ENCODE measurements at regions not wholly inside any gene's neighbourhood (a gene's known extent, or its start where the extent isn't known, plus 50 kb on each side); places are given as distances from the start of the nearest gene placed in this dataset.

DNA sequence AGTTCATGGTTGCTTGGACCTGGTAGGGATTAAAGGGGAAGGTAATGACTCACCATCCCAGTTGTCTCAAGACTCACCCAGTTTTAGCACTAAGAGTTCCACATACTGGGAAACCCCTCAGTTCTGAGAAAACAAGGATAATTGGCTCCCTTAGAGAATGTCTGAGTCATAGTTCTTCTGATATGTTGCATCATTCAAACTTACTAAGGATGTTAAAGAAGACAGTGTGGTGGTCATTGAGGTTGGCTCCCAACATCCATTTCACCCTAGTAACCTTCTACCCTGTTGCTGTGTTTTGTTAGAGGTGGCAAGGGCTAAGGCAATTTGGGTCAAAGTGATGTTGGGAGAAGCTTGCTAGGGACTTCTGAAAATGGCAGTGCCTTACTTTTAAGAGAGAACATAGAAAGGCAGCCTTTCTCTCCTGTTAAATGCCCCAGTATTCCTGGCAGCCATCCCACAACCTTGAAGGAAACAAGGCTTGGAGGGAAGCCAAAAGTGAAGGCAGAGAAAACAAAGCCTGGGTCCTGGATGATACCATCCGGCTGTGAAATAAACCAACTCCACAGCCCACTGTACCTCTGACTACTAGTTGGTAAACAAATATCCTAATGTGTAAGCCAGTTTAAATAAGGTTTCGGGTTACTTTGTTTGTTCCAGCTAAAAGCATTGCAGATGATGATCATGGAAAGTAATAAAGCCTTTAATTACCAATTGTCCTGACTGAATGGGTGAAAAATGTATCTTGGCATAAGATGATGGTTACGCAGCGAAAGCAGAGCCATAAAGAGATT, 80.4 kb upstream of the ADAMTSL1 start:
- peak overlapping the region in 1 of 2 experiments; percentile 41 for H3K4me3 ChIP-seq (ENCODE audit: insufficient read depth in 1 of 2, low read depth in 1 of 2, low read length in 2 of 2)
- no peak overlapping the region for H3K18ac ChIP-seq (ENCODE audit: low read depth in 1 of 2, low read length in 2 of 2)
- peak overlapping the region; percentile 67 for H3K27ac ChIP-seq (ENCODE audit: low read length, poor library complexity, severe bottlenecking)
- H2BK120ac ChIP-seq (ENCODE audit: low read depth, low read length): no peak overlapping the region
- H4K8ac ChIP-seq (ENCODE audit: low read length): no peak overlapping the region
- H3K27me3 ChIP-seq (ENCODE audit: control insufficient read depth in 1 of 2, insufficient read depth in 1 of 2, low read length in 2 of 2): no peaks in the 10 kb centered on the region
- H3K79me1 ChIP-seq (replicated peaks; ENCODE audit: low read length, poor library complexity, severe bottlenecking): no peaks in the 10 kb centered on the region
- no peak overlapping the region for H3K14ac ChIP-seq (ENCODE audit: low read length in 2 of 2)
- peak; percentile 92 for DNase-seq
- H2BK12ac ChIP-seq (ENCODE audit: low read length in 2 of 2): no peak overlapping the region
- no peaks in the 10 kb centered on the region for H3K36me3 ChIP-seq (ENCODE audit: control insufficient read depth in 1 of 2, insufficient read depth in 2 of 2, low read depth in 1 of 2, low read length in 2 of 2)
- peak overlapping the region; percentile 74 for H3K9ac ChIP-seq (ENCODE audit: low read length)
- no peak overlapping the region for H2AFZ ChIP-seq (ENCODE audit: low read depth, low read length)
- no peak overlapping the region for H2AK5ac ChIP-seq (ENCODE audit: low read length, severe bottlenecking)
- H3K4ac ChIP-seq (ENCODE audit: low read depth in 1 of 2, low read length in 2 of 2): no peak overlapping the region
- H3K4me1 ChIP-seq (ENCODE audit: control insufficient read depth, insufficient read depth, low read depth, low read length): peaks cover 2% of the 10 kb centered on the region
- H3K4me2 ChIP-seq (ENCODE audit: low read length, poor library complexity, severe bottlenecking): no peak overlapping the region
- no peak overlapping the region for H2BK5ac ChIP-seq (ENCODE audit: low read depth, low read length, poor library complexity, severe bottlenecking)
- no peaks in the 10 kb centered on the region for H3K9me3 ChIP-seq (ENCODE audit: control insufficient read depth, low read length)
- H2BK15ac ChIP-seq (ENCODE audit: low read depth, poor library complexity, severe bottlenecking): no peak overlapping the region
- WGBS: 89% methylated on average over 3 of the region's 4 CpGs
- H4K91ac ChIP-seq (ENCODE audit: low read length): no peak overlapping the region
- no peak overlapping the region for H3K23ac ChIP-seq (ENCODE audit: low read length in 2 of 2)

DNA sequence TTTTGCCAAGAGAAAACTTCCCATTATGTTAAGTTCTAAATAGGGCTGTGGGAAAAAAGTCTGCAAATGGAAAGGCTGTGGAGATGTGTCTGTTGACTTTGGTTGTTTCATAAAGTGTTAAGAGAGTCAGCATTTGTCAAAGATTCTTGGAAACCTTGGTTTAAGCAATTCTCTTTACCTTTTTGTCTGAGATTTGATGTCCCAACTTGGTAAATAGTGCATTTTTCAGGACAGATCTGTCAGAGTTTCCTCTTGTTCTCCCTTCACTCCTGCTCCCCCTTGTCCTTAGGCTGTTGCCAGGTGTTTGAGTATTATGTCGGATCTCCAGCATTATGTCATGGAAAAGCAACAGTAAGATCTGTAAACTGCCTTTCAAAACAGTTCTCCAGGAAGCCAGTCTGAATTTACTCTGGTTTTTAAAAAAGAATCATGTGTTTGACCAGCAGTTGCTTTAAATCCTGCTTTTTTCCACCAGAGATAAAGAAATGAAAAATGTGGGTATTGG, 79.1 kb upstream of the ADAMTSL1 start:
- Histone ChIP-seq H3K4ac (ENCODE audit: low read depth in 1 of 2, low read length in 2 of 2) (no peak overlapping the region), H3K9ac (ENCODE audit: low read length) (no peak overlapping the region), H2BK120ac (ENCODE audit: low read depth, low read length) (no peak overlapping the region), H2BK5ac (ENCODE audit: low read depth, low read length, poor library complexity, severe bottlenecking) (no peak overlapping the region), H4K8ac (ENCODE audit: low read length) (no peak overlapping the region), H2BK15ac (ENCODE audit: low read depth, poor library complexity, severe bottlenecking) (no peak overlapping the region), H2AK5ac (ENCODE audit: low read length, severe bottlenecking) (no peak overlapping the region), H2AFZ (ENCODE audit: low read depth, low read length) (no peak overlapping the region), H4K91ac (ENCODE audit: low read length) (no peak overlapping the region), H3K9me3 (ENCODE audit: control insufficient read depth, low read length) (no peaks in the 10 kb centered on the region), H3K79me1 (replicated peaks; ENCODE audit: low read length, poor library complexity, severe bottlenecking) (no peaks in the 10 kb centered on the region), H3K4me3 (ENCODE audit: insufficient read depth in 1 of 2, low read depth in 1 of 2, low read length in 2 of 2) (no peak overlapping the region), H3K4me1 (ENCODE audit: control insufficient read depth, insufficient read depth, low read depth, low read length) (peaks cover 2% of the 10 kb centered on the region), H2BK12ac (ENCODE audit: low read length in 2 of 2) (no peak overlapping the region), H3K14ac (ENCODE audit: low read length in 2 of 2) (no peak overlapping the region), H3K36me3 (ENCODE audit: control insufficient read depth in 1 of 2, insufficient read depth in 2 of 2, low read depth in 1 of 2, low read length in 2 of 2) (no peaks in the 10 kb centered on the region), H3K27me3 (ENCODE audit: control insufficient read depth in 1 of 2, insufficient read depth in 1 of 2, low read length in 2 of 2) (no peaks in the 10 kb centered on the region), H3K27ac (ENCODE audit: low read length, poor library complexity, severe bottlenecking) (no peak overlapping the region), H3K4me2 (ENCODE audit: low read length, poor library complexity, severe bottlenecking) (no peak overlapping the region), H3K23ac (ENCODE audit: low read length in 2 of 2) (no peak overlapping the region), H3K18ac (ENCODE audit: low read depth in 1 of 2, low read length in 2 of 2) (no peak overlapping the region)
- 83% methylated on average over 1 of the region's 1 CpG for WGBS
- DNase-seq: no peak

DNA sequence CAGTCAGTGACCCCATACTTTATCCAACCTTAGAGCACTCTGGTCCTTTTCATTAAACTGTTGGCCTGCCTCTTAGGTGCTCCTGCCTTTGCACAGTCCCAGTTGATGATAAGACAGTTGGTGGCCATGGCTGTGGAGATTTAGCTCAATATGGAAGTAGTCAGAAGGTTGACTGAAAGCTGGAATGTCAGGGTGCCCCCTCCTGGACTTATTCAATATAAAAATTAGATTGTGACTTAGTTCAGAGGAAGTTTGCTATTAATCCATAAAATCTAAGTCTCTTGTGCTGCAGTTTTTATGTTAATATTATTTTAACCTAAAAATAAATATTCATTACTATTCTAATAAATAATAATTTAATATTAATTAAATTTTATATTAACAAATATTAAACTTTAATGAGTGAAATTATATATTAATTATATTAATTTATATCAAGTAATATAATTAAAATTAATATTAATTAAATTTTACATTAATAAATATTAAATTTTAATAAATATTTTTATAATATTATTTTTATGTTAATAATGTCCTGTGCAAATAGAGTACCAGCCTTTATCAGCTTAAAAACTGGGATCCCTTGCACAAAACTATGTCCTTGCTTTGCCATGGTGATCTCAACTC, 77.7 kb upstream of the ADAMTSL1 start:
- Histone ChIP-seq H3K27ac (ENCODE audit: low read length, poor library complexity, severe bottlenecking) (no peak overlapping the region), H3K18ac (ENCODE audit: low read depth in 1 of 2, low read length in 2 of 2) (no peak overlapping the region), H2AK5ac (ENCODE audit: low read length, severe bottlenecking) (no peak overlapping the region), H3K4ac (ENCODE audit: low read depth in 1 of 2, low read length in 2 of 2) (no peak overlapping the region), H3K9me3 (ENCODE audit: control insufficient read depth, low read length) (no peaks in the 10 kb centered on the region), H3K4me2 (ENCODE audit: low read length, poor library complexity, severe bottlenecking) (no peak overlapping the region), H3K79me1 (replicated peaks; ENCODE audit: low read length, poor library complexity, severe bottlenecking) (no peaks in the 10 kb centered on the region), H2AFZ (ENCODE audit: low read depth, low read length) (no peak overlapping the region), H3K4me3 (ENCODE audit: insufficient read depth in 1 of 2, low read depth in 1 of 2, low read length in 2 of 2) (no peak overlapping the region), H3K4me1 (ENCODE audit: control insufficient read depth, insufficient read depth, low read depth, low read length) (peaks cover 2% of the 10 kb centered on the region), H3K23ac (ENCODE audit: low read length in 2 of 2) (no peak overlapping the region), H3K9ac (ENCODE audit: low read length) (no peak overlapping the region), H3K36me3 (ENCODE audit: control insufficient read depth in 1 of 2, insufficient read depth in 2 of 2, low read depth in 1 of 2, low read length in 2 of 2) (no peaks in the 10 kb centered on the region), H3K27me3 (ENCODE audit: control insufficient read depth in 1 of 2, insufficient read depth in 1 of 2, low read length in 2 of 2) (no peaks in the 10 kb centered on the region), H2BK120ac (ENCODE audit: low read depth, low read length) (no peak overlapping the region), H2BK5ac (ENCODE audit: low read depth, low read length, poor library complexity, severe bottlenecking) (no peak overlapping the region), H2BK12ac (ENCODE audit: low read length in 2 of 2) (no peak overlapping the region), H2BK15ac (ENCODE audit: low read depth, poor library complexity, severe bottlenecking) (no peak overlapping the region), H3K14ac (ENCODE audit: low read length in 2 of 2) (no peak overlapping the region), H4K91ac (ENCODE audit: low read length) (no peak overlapping the region), H4K8ac (ENCODE audit: low read length) (no peak overlapping the region)
- DNase-seq: no peak

DNA sequence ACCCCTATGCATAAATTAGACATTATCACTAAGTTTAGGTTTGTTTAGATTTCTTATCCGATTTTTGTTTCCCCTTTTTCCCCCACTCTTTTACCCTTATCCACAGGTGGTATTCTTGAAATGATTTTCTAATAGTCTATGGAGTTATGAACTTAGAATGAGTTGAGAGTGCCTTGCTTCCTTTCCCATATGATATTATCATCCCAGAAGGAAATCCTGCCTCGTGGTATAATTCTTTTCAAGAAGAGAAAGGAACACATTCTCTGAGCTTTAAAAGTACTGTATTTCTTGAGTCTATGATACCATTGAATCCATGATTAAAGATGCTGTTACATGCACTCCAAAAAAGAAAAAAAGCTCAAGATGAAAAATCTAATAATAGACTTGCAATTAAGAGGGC, 76.9 kb upstream of the ADAMTSL1 start:
- Histone ChIP-seq H3K4me1 (ENCODE audit: control insufficient read depth, insufficient read depth, low read depth, low read length) (peaks cover 2% of the 10 kb centered on the region), H2BK120ac (ENCODE audit: low read depth, low read length) (no peak overlapping the region), H3K4ac (ENCODE audit: low read depth in 1 of 2, low read length in 2 of 2) (no peak overlapping the region), H3K9me3 (ENCODE audit: control insufficient read depth, low read length) (no peaks in the 10 kb centered on the region), H4K8ac (ENCODE audit: low read length) (no peak overlapping the region), H2BK12ac (ENCODE audit: low read length in 2 of 2) (no peak overlapping the region), H3K27ac (ENCODE audit: low read length, poor library complexity, severe bottlenecking) (no peak overlapping the region), H4K91ac (ENCODE audit: low read length) (no peak overlapping the region), H2AFZ (ENCODE audit: low read depth, low read length) (no peak overlapping the region), H3K4me2 (ENCODE audit: low read length, poor library complexity, severe bottlenecking) (no peak overlapping the region), H2AK5ac (ENCODE audit: low read length, severe bottlenecking) (no peak overlapping the region), H3K79me1 (replicated peaks; ENCODE audit: low read length, poor library complexity, severe bottlenecking) (no peaks in the 10 kb centered on the region), H3K18ac (ENCODE audit: low read depth in 1 of 2, low read length in 2 of 2) (no peak overlapping the region), H2BK15ac (ENCODE audit: low read depth, poor library complexity, severe bottlenecking) (no peak overlapping the region), H3K14ac (ENCODE audit: low read length in 2 of 2) (no peak overlapping the region), H3K9ac (ENCODE audit: low read length) (no peak overlapping the region), H3K23ac (ENCODE audit: low read length in 2 of 2) (no peak overlapping the region), H2BK5ac (ENCODE audit: low read depth, low read length, poor library complexity, severe bottlenecking) (no peak overlapping the region), H3K4me3 (ENCODE audit: insufficient read depth in 1 of 2, low read depth in 1 of 2, low read length in 2 of 2) (no peak overlapping the region), H3K36me3 (ENCODE audit: control insufficient read depth in 1 of 2, insufficient read depth in 2 of 2, low read depth in 1 of 2, low read length in 2 of 2) (no peaks in the 10 kb centered on the region), H3K27me3 (ENCODE audit: control insufficient read depth in 1 of 2, insufficient read depth in 1 of 2, low read length in 2 of 2) (no peaks in the 10 kb centered on the region)
- DNase-seq: no peak
- WGBS: no CpG with 5 or more reads among the region's 2 CpGs
